ENCODE measurements at regions not wholly inside any gene's neighbourhood (a gene's known extent, or its start where the extent isn't known, plus 50 kb on each side); places are given as distances from the start of the nearest gene placed in this dataset.

- no peak for TF ChIP-seq CTCF (IDR thresholded peaks at IDR 0.05; ENCODE audit: low read depth, low read length)
- TF ChIP-seq EZH2phosphoT487 (IDR thresholded peaks at IDR 0.05; ENCODE audit: low read depth) = no peak
Observed at GRCh38 chr20:24718696-24719095, 230.4 kb upstream of the CST7 start.

Measured in OCI-LY3 (cell line).